Smooth muscle cell of the brain vasculature (primary cell): ENCODE measurements at regions not wholly inside any gene's neighbourhood (a gene's known extent, or its start where the extent isn't known, plus 50 kb on each side); places are given as distances from the start of the nearest gene placed in this dataset.

Source experiments
- DNase-seq: peaks from one replicate; pipeline ENCODE4 v3.0.0-alpha.2; 2012; ENCODE audit warnings: low read depth, low spot score

DNA sequence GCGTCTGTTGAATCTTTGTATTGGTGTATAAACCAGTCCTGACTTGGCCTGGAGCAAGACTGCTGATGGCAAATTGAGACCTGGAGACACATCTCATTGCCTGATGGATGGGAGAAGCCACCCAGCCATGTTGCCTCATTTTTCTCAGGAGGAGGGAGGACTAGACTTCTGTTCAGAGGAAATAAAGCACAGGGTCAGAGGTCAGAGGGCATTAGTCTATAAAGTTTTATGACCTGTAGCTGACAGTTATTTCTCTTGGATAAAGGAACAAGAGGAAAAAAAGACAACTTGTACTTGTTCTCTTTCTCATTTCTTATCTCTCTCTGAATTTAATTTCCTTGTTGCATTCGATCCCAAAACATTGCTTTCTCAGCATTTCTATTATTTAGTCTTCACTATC, 775.9 kb downstream of the SQOR start:
- no peak for DNase-seq

- DNase-seq, result no peak
Observed at GRCh38 chr15:46411900-46412299, 777.1 kb downstream of the SQOR start.

DNA sequence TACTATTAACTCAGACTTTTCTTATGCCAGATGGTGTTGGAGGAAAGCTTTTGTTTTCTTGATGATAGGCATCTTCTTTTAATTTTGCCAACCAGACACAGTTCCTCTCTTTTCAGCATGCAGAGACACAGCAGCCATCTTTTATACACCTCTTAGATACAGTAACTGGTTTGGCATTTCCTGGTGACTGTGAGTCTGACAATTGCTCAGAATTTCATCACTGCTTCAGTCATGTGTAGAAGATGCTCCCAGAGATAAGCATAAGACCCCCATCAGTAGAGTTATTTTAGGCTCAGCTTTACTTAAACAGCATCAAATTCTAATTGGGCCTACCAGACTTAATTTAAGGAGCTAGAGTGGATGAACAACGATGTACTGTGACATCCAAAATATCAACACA, 779.0 kb downstream of the SQOR start:
- no peak for DNase-seq

- DNase-seq, result no peak
Observed at GRCh38 chr15:46416544-46416943, 781.7 kb downstream of the SQOR start.

GRCh38 chr15:46420990-46421389, 786.2 kb downstream of the SQOR start:
- no peak for DNase-seq

GRCh38 chr15:46441294-46442062, 806.6 kb downstream of the SQOR start:
- no peak for DNase-seq

- DNase-seq, result no peak
Observed at GRCh38 chr15:46442184-46442583, 807.4 kb downstream of the SQOR start.

DNA sequence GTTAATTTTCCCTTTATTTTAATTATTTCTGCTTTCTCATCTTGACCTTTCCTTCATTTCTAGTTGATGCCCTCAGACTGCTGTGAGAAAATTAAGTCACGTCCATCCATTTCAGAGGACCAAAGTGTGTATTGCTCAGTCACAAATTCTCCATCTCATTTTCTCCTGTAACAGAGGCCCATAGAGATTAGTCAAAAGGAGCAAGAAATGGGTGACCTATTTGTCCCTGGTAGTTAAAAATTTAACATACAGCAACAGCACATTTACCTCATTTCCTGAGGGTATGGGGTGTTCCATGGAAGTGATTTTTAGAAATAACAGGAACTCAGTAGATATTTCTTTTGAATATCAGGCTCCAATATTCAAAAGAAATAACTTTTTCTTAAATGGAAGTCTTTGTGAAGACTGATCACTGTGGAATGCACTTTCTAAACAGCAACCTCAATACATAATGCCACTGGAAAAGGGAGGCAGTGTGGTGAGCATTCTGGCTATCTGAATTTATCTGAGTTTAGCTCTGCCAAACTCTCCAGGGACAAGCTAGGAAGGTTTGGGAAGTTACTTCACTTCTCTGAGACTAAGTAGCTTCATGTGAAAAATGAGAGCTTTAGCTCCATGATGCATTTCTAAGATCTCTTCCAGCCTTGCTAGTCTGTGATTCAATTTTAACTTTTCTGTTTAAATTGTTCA, 808.2 kb downstream of the SQOR start:
- no peak for DNase-seq

GRCh38 chr15:46450112-46450809, 815.4 kb downstream of the SQOR start:
- DNase-seq, result no peak

DNA sequence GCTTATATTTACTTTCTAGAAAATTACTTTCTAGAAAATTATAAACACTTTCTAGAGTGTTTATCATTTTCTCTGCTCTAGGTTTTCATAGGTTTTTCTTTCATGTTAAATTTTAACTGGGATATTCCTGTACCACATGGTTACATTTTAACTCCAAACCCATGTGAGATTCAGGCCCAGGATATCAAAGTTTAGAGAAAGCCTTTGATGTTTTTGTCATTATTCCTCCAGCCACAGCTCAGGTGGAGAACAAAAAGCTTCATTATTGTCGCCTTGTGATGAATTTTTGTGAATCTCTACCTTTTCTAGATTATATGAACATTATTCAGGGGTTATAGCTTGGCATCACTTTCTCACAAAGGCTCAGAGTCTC, 816.0 kb downstream of the SQOR start:
- no peak for DNase-seq

GRCh38 chr15:46452297-46452820, 817.5 kb downstream of the SQOR start:
- DNase-seq, result no peak

DNA sequence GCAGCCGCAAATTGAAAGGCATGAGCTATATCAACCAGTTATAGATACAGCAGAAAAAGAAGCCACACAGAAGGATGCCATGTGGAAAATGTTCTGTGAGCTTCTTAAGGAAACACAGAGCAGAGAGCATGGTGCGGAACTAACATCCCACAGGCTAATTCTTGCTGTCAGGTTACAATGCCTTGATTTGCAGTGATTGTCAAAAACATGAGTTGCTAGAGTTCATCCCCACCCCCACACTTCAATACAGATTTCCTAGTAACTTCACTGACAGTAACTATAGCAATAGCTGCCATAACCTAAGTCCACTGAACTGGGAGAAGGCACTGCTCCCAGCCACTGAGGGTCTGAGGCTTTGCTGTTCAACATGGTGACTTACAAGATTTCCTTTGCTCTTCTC, 821.6 kb downstream of the SQOR start:
- no peak for DNase-seq

GRCh38 chr15:46460431-46461094, 825.7 kb downstream of the SQOR start:
- no peak for DNase-seq

- no peak for DNase-seq
Observed at GRCh38 chr15:46461416-46461815, 826.6 kb downstream of the SQOR start.

DNA sequence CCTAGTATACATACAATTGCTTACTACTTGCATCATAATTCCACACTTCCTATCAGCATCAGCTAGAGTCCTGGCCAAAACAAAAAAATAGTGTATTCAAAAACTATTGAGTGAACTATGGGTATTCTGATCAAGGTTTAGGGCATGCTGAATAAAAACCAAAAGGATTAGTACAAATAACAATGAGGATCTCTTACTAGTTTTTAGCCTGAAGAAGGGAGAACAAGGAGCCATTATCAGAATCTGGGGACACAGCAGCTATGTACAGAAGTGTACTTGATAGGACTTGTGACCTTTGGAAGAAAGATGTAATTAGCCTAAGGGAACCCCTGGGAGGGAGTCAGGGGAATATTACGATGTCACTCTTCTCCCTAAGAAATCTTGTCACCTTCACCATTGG, 832.2 kb downstream of the SQOR start:
- DNase-seq, result no peak

- no peak for DNase-seq
Observed at GRCh38 chr15:46471096-46471495, 836.3 kb downstream of the SQOR start.

- no peak for DNase-seq
Observed at GRCh38 chr15:46489276-46489675, 854.4 kb downstream of the SQOR start.

DNA sequence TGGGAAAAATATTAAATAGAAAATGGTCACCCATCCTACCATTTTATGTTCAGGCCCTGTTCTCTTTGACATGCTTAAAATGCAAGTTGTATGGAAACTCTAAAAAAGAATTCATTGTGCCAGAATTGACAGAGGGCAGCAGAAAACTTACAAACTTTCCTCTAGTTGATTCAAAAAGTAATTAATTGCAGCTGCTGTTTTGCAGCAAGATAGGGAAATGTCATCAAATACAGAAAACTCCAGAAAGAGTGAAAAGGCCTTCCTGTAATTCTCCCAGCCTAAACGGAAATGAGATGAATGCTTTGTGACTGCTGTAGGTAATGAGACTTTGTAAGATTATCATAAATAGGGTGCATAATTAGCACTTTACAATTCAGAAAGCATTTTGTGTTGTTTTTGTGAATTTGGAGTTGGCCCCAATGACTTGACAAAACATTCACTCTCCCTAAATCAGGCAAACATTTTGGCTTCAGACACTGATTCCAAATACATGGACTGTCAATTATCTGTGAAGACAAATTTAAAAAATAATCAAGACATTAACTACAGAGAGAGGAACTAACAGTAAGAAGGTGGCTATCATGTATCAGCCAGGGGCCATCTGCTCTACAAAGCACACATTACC, 861.8 kb downstream of the SQOR start:
- no peak for DNase-seq

GRCh38 chr15:46502667-46503066, 867.8 kb downstream of the SQOR start:
- DNase-seq, result no peak

GRCh38 chr15:46518381-46518780, 883.6 kb downstream of the SQOR start:
- no peak for DNase-seq

DNA sequence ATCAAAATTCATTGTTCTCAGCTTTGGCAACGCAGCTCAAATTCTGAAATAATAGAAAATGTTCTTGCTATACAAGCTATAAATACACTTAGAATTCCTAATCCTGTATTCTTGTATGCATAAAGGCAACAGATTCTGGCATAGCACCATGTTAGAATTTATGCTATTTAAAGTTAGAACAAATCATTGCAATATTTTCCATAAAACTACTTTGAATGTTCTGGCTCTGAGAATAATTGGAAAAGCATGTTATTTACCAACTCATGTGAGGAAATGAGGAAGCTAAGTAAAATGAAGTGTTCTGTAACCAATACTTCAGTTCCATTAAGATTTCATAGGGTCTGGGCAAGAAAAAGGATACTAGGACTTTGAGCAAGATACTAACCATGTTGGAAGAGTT, 888.9 kb downstream of the SQOR start:
- no peak for DNase-seq
